Panc1 (cell line): ENCODE measurements at regions not wholly inside any gene's neighbourhood (a gene's known extent, or its start where the extent isn't known, plus 50 kb on each side); places are given as distances from the start of the nearest gene placed in this dataset.

Experiments used
- TCF7L2 ChIP-seq: IDR thresholded peaks from 2 replicates; pipeline ENCODE4 v1.6.1; 2011; ENCODE audit warnings: mild to moderate bottlenecking, low read depth, low read length, inconsistent platforms
- TF ChIP-seq, protein P1 (sequence below): fragments of 450-650 bp; IDR thresholded peaks from 2 replicates; pipeline ENCODE4 v1.5.1; 2017; ENCODE audit warnings: mild to moderate bottlenecking

DNA sequence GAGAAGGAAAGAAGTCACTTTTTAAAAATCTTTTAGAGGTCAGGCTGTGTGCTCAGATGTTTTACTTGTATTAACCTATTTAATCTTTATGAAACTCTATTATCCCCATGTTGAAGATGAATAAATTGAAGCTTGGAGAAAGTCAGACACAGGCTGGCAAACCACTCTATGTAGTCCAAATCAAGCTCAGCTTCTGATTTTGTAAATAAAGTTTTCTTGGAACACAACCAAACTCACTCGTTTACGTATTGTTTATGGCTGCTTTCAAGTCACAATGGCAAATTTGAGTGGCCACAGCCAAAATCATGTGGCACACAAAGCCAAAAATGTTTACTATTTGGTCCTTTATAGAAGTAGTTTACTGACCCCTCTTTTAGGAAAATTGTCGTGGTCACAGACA, 596.0 kb upstream of the CDH11 start:
- TF ChIP-seq, protein P1, sequence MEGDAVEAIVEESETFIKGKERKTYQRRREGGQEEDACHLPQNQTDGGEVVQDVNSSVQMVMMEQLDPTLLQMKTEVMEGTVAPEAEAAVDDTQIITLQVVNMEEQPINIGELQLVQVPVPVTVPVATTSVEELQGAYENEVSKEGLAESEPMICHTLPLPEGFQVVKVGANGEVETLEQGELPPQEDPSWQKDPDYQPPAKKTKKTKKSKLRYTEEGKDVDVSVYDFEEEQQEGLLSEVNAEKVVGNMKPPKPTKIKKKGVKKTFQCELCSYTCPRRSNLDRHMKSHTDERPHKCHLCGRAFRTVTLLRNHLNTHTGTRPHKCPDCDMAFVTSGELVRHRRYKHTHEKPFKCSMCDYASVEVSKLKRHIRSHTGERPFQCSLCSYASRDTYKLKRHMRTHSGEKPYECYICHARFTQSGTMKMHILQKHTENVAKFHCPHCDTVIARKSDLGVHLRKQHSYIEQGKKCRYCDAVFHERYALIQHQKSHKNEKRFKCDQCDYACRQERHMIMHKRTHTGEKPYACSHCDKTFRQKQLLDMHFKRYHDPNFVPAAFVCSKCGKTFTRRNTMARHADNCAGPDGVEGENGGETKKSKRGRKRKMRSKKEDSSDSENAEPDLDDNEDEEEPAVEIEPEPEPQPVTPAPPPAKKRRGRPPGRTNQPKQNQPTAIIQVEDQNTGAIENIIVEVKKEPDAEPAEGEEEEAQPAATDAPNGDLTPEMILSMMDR = no peak
- no peak for TF ChIP-seq TCF7L2
